Prostate gland (tissue), 2 donors: ENCODE measurements at regions not wholly inside any gene's neighbourhood (a gene's known extent, or its start where the extent isn't known, plus 50 kb on each side); places are given as distances from the start of the nearest gene placed in this dataset.
A peak's percentile ranks its signal among the peaks of the same experiment; 100 is the strongest.

ENCODE experiments used
- DNase-seq: peaks from one replicate; pipeline ENCODE4 v3.0.0-alpha.2; 2019; ENCODE audit warnings: low spot score
- H3K27ac ChIP-seq, 2 donors: fragments of 200-600 bp; sonication (generic); 2 replicates each; pipeline ENCODE4 v1.5.1; 2017 to 2019
- H3K27me3 ChIP-seq: fragments of 200-600 bp; sonication (generic); replicated peaks from 2 replicates; pipeline ENCODE4 v1.5.1; 2019; ENCODE audit not compliant: insufficient read depth
- H3K36me3 ChIP-seq, 2 donors: fragments of 200-600 bp; sonication (generic); 1 replicate in 1 of 2; 2 replicates in 1 of 2; pipeline versions ENCODE4 v1.5.1 to v1.8.1; 2017 to 2019
- H3K4me1 ChIP-seq: fragments of 200-600 bp; sonication (generic); replicated peaks from 2 replicates; pipeline ENCODE4 v1.5.1; 2019
- H3K4me3 ChIP-seq, 2 donors: fragments of 200-600 bp; sonication (generic); 2 replicates each; pipeline ENCODE4 v1.5.1; 2017 to 2019
- H3K9me3 ChIP-seq: fragments of 200-600 bp; sonication (generic); 2 replicates; pipeline ENCODE4 v1.5.1; 2017
- CTCF ChIP-seq, 4 experiments: fragments of 200-600 bp in 2 of 4; fragments of 450-650 bp in 2 of 4; sonication (generic) in 2 of 4; IDR thresholded peaks; 1 replicate in 3 of 4; 2 replicates in 1 of 4; pipeline ENCODE4 v1.5.1; 2016 to 2019; ENCODE audit warnings: antibody characterized with exemption in 4 of 4, mild to moderate bottlenecking in 2 of 4, moderate library complexity in 2 of 4
- POLR2A ChIP-seq: fragments of 450-650 bp; IDR thresholded peaks from one replicate; pipeline ENCODE4 v1.6.1; 2016; ENCODE audit warnings: antibody characterized with exemption, mild to moderate bottlenecking
- POLR2AphosphoS5 ChIP-seq: sonication (generic); formaldehyde crosslinking; IDR thresholded peaks from one replicate; pipeline ENCODE4 v1.6.1; 2017; ENCODE audit warnings: antibody characterized with exemption
- WGBS: methylation state at CpG from one replicate; pipeline ENCODE4 v1.1.5; 2018; 5-methylcytosine and 5-hydroxymethylcytosine counted together
- intact Hi-C: fragments of 100-400 bp; cut with DNase I; formaldehyde crosslinking; loops from one replicate; pipeline ENCODE4 v1.14.2; 2022

GRCh38 chr1:58841455-58841854, 57.6 kb upstream of the JUN start:
- peak in 1 of 4 experiments; percentile 31 for TF ChIP-seq CTCF (IDR thresholded peaks at IDR 0.05)
- TF ChIP-seq POLR2AphosphoS5: no peak
- TF ChIP-seq POLR2A: no peak
- Histone ChIP-seq H3K9me3 (no peaks in the 10 kb centered on the region), H3K36me3 (no peaks in the 10 kb centered on the region), H3K4me3 (no peak overlapping the region), H3K27ac (no peak overlapping the region), H3K4me1 (no peaks in the 10 kb centered on the region), H3K27me3 (no peaks in the 10 kb centered on the region)
- DNase-seq: no peak
- WGBS: 86% methylated on average over 3 of the region's 3 CpGs
- intact Hi-C loops: no loop called here

- Histone ChIP-seq H3K4me1 (no peaks in the 10 kb centered on the region), H3K27me3 (no peaks in the 10 kb centered on the region), H3K27ac (no peak overlapping the region), H3K9me3 (no peaks in the 10 kb centered on the region), H3K36me3 (no peaks in the 10 kb centered on the region), H3K4me3 (no peak overlapping the region)
- no peak for DNase-seq
- intact Hi-C loops: no loop called here
- TF ChIP-seq CTCF (IDR thresholded peaks at IDR 0.05) (no peak), POLR2A (no peak), POLR2AphosphoS5 (no peak)
- WGBS: 98% methylated on average over 2 of the region's 2 CpGs
Measured at GRCh38 chr1:58842941-58843340, 59.1 kb upstream of the JUN start.

GRCh38 chr1:58844176-58844575, 60.3 kb upstream of the JUN start:
- DNase-seq: no peak
- intact Hi-C loops: no loop called here
- 94% methylated on average over 1 of the region's 1 CpG for WGBS
- H3K9me3 ChIP-seq: no peaks in the 10 kb centered on the region
- no peak overlapping the region for H3K4me3 ChIP-seq
- H3K36me3 ChIP-seq: no peaks in the 10 kb centered on the region
- H3K27ac ChIP-seq: no peak overlapping the region
- no peaks in the 10 kb centered on the region for H3K27me3 ChIP-seq
- TF ChIP-seq CTCF (IDR thresholded peaks at IDR 0.05): no peak
- TF ChIP-seq POLR2AphosphoS5: no peak
- no peak for TF ChIP-seq POLR2A
- peaks cover 3% of the 10 kb centered on the region for H3K4me1 ChIP-seq

- Histone ChIP-seq H3K4me1 (peaks cover 3% of the 10 kb centered on the region), H3K4me3 (no peak overlapping the region), H3K27me3 (no peaks in the 10 kb centered on the region), H3K36me3 (no peaks in the 10 kb centered on the region), H3K9me3 (no peaks in the 10 kb centered on the region), H3K27ac (no peak overlapping the region)
- TF ChIP-seq POLR2A (no peak), POLR2AphosphoS5 (no peak), CTCF (IDR thresholded peaks at IDR 0.05) (no peak)
- intact Hi-C loops: no loop called here
- no peak for DNase-seq
- WGBS: 92% methylated on average over 4 of the region's 4 CpGs
Measured at GRCh38 chr1:58845942-58846341, 62.1 kb upstream of the JUN start.

GRCh38 chr1:58848818-58849411, 65.1 kb upstream of the JUN start:
- H3K27ac ChIP-seq: no peak overlapping the region
- TF ChIP-seq CTCF (IDR thresholded peaks at IDR 0.05): no peak
- peak; percentile 7 for TF ChIP-seq POLR2AphosphoS5
- intact Hi-C loops: no loop called here
- 31% methylated on average over 9 of the region's 9 CpGs for WGBS
- H3K4me1 ChIP-seq: peaks cover 3% of the 10 kb centered on the region
- H3K4me3 ChIP-seq: no peak overlapping the region
- H3K9me3 ChIP-seq: no peaks in the 10 kb centered on the region
- no peaks in the 10 kb centered on the region for H3K36me3 ChIP-seq
- no peaks in the 10 kb centered on the region for H3K27me3 ChIP-seq
- DNase-seq: no peak
